Smooth muscle cell (in vitro differentiated cells): ENCODE measurements at regions not wholly inside any gene's neighbourhood (a gene's known extent, or its start where the extent isn't known, plus 50 kb on each side); places are given as distances from the start of the nearest gene placed in this dataset.
"Not testable (repeated sequence)": the region's sequence is repeated elsewhere in the genome, so short reads cannot be mapped to it uniquely, and the experiment has no call there.

ENCODE experiments used
- DNase-seq: peaks from one replicate; lab custom pipeline; 2025; ENCODE audit not compliant: unreplicated experiment; lab: John Stamatoyannopoulos, UW
- H2AFZ ChIP-seq: fragments of 200-600 bp; sonication (generic); 2 replicates; pipeline ENCODE4 v1.6.0; 2016; ENCODE audit warnings: antibody characterized with exemption, low read depth, mild to moderate bottlenecking
- H3F3A ChIP-seq: fragments of 200-600 bp; sonication (generic); 2 replicates; pipeline ENCODE4 v1.6.0; 2017; ENCODE audit warnings: antibody characterized with exemption, low read depth
- H3K27ac ChIP-seq: fragments of 200-600 bp; sonication (generic); 2 replicates; pipeline ENCODE4 v1.5.1; 2016; ENCODE audit warnings: low read depth, mild to moderate bottlenecking
- H3K27me3 ChIP-seq: fragments of 200-600 bp; sonication (generic); 2 replicates; pipeline ENCODE4 v1.6.1; 2016; ENCODE audit warnings: low read depth, mild to moderate bottlenecking
- H3K36me3 ChIP-seq: fragments of 200-600 bp; sonication (generic); 2 replicates; pipeline ENCODE4 v1.5.1; 2016; ENCODE audit warnings: low read depth
- H3K4me1 ChIP-seq: fragments of 200-600 bp; sonication (generic); 2 replicates; pipeline ENCODE4 v1.5.1; 2016; ENCODE audit warnings: low read depth
- H3K4me2 ChIP-seq: fragments of 200-600 bp; sonication (generic); 2 replicates; pipeline ENCODE4 v1.6.0; 2016; ENCODE audit warnings: mild to moderate bottlenecking
- H3K4me3 ChIP-seq: fragments of 200-600 bp; sonication (generic); 2 replicates; pipeline ENCODE4 v1.5.1; 2016; ENCODE audit warnings: mild to moderate bottlenecking
- H3K79me2 ChIP-seq: fragments of 200-600 bp; sonication (generic); 2 replicates; pipeline ENCODE4 v1.6.0; 2016; ENCODE audit warnings: low read depth, mild to moderate bottlenecking
- H3K9ac ChIP-seq: fragments of 200-600 bp; sonication (generic); 2 replicates; pipeline ENCODE4 v1.6.0; 2016; ENCODE audit warnings: low read depth
- H3K9me3 ChIP-seq: fragments of 200-600 bp; sonication (generic); replicated peaks from 2 replicates; pipeline ENCODE4 v1.5.1; 2016; ENCODE audit warnings: low read depth
- H4K20me1 ChIP-seq: fragments of 200-600 bp; sonication (generic); 2 replicates; pipeline ENCODE4 v1.6.0; 2016; ENCODE audit warnings: low read depth
- CTCF ChIP-seq: fragments of 200-600 bp; sonication (generic); IDR thresholded peaks from 2 replicates; pipeline ENCODE4 v1.5.1; 2017; ENCODE audit warnings: borderline replicate concordance, mild to moderate bottlenecking, antibody characterized with exemption; ENCODE audit not compliant: insufficient read depth, poor library complexity, severe bottlenecking
- WGBS: methylation state at CpG from one replicate; pipeline ENCODE4 v1.1.7; 2016; ENCODE audit warnings: low lambda C conversion rate; 5-methylcytosine and 5-hydroxymethylcytosine counted together

- Histone ChIP-seq H3K4me2 (no peak overlapping the region), H3K36me3 (no peaks in the 10 kb centered on the region), H3K4me1 (no peaks in the 10 kb centered on the region), H3K9me3 (no peaks in the 10 kb centered on the region), H3K79me2 (no peaks in the 10 kb centered on the region), H2AFZ (no peak overlapping the region), H3K9ac (no peak overlapping the region), H3K27ac (no peak overlapping the region), H3F3A (no peaks in the 10 kb centered on the region), H4K20me1 (no peaks in the 10 kb centered on the region), H3K4me3 (no peak overlapping the region), H3K27me3 (no peaks in the 10 kb centered on the region)
- no peak for TF ChIP-seq CTCF
- no peak for DNase-seq
Observed at GRCh38 chr11:103610435-103610834, 426.0 kb upstream of the DDI1 start.

- not testable (repeated sequence) for H3K36me3 ChIP-seq, H3K4me2 ChIP-seq, H3K9ac ChIP-seq, H4K20me1 ChIP-seq, DNase-seq, H2AFZ ChIP-seq, H3K79me2 ChIP-seq, H3K27ac ChIP-seq, H3K4me1 ChIP-seq, H3K4me3 ChIP-seq, H3K27me3 ChIP-seq, H3K9me3 ChIP-seq, H3F3A ChIP-seq
- peak; percentile 10 for TF ChIP-seq CTCF
- 95% methylated on average over 7 of the region's 7 CpGs for WGBS
Observed at GRCh38 chr11:103611526-103612260, 424.7 kb upstream of the DDI1 start.

- not testable (repeated sequence) for H3F3A ChIP-seq, H3K36me3 ChIP-seq, H3K4me1 ChIP-seq, H3K4me2 ChIP-seq, H3K4me3 ChIP-seq, H4K20me1 ChIP-seq, H2AFZ ChIP-seq, H3K79me2 ChIP-seq, H3K9me3 ChIP-seq, H3K27me3 ChIP-seq, H3K27ac ChIP-seq, H3K9ac ChIP-seq, DNase-seq
- WGBS: 95% methylated on average over 9 of the region's 9 CpGs
Observed at GRCh38 chr11:103612451-103612850, 424.0 kb upstream of the DDI1 start.

GRCh38 chr11:103616586-103616985 lies 419.9 kb upstream of the DDI1 start:
- H3K9me3 ChIP-seq, H3K4me1 ChIP-seq, H3K9ac ChIP-seq, H3K27me3 ChIP-seq, H3K36me3 ChIP-seq, H3K4me2 ChIP-seq, H3K4me3 ChIP-seq, DNase-seq, H3K27ac ChIP-seq, H2AFZ ChIP-seq, H3K79me2 ChIP-seq, H4K20me1 ChIP-seq, H3F3A ChIP-seq: not testable (repeated sequence)
- 89% methylated on average over 2 of the region's 2 CpGs for WGBS

- H3K4me3 ChIP-seq: no peak overlapping the region
- no peaks in the 10 kb centered on the region for H3K4me1 ChIP-seq
- WGBS: 57% methylated on average over 3 of the region's 3 CpGs
- no peaks in the 10 kb centered on the region for H3K36me3 ChIP-seq
- no peak overlapping the region for H3K27ac ChIP-seq
- H3K79me2 ChIP-seq: no peaks in the 10 kb centered on the region
- no peak overlapping the region for H3K9ac ChIP-seq
- no peak for TF ChIP-seq CTCF
- H3K27me3 ChIP-seq: no peaks in the 10 kb centered on the region
- no peak overlapping the region for H3K4me2 ChIP-seq
- no peak for DNase-seq
- H3K9me3 ChIP-seq: no peaks in the 10 kb centered on the region
- no peak overlapping the region for H2AFZ ChIP-seq
- no peaks in the 10 kb centered on the region for H4K20me1 ChIP-seq
- H3F3A ChIP-seq: no peaks in the 10 kb centered on the region
Observed at GRCh38 chr11:103618528-103618927, 417.9 kb upstream of the DDI1 start.
